H9 (cell line): ENCODE measurements at regions not wholly inside any gene's neighbourhood (a gene's known extent, or its start where the extent isn't known, plus 50 kb on each side); places are given as distances from the start of the nearest gene placed in this dataset.
"Not testable (repeated sequence)": the region's sequence is repeated elsewhere in the genome, so short reads cannot be mapped to it uniquely, and the experiment has no call there.

ENCODE experiments used
- DNase-seq: peaks from one replicate; pipeline ENCODE4 v3.0.0-alpha.2; 2017
- H2AFZ ChIP-seq: one replicate; pipeline ENCODE4 v1.6.1; 2013; ENCODE audit warnings: mild to moderate bottlenecking, low read length, control low read depth, moderate library complexity
- H2AK5ac ChIP-seq: 2 replicates; pipeline ENCODE4 v1.6.1; 2013; ENCODE audit warnings: low read length, control low read depth, mixed read lengths; ENCODE audit not compliant: insufficient read length
- H2BK120ac ChIP-seq: one replicate; pipeline ENCODE4 v1.6.1; 2013; ENCODE audit warnings: low read depth, mild to moderate bottlenecking, low read length, control low read depth, inconsistent platforms; ENCODE audit not compliant: poor library complexity, severe bottlenecking
- H2BK12ac ChIP-seq: 2 replicates; pipeline ENCODE4 v1.6.1; 2013; ENCODE audit warnings: low read length, control low read depth, mixed read lengths, low read depth; ENCODE audit not compliant: insufficient read length
- H2BK15ac ChIP-seq: 2 replicates; pipeline ENCODE4 v1.6.1; 2013; ENCODE audit warnings: low read depth, low read length, control low read depth
- H2BK20ac ChIP-seq: one replicate; pipeline ENCODE4 v1.6.1; 2013; ENCODE audit warnings: low read depth, mild to moderate bottlenecking, low read length, control low read depth, inconsistent platforms; ENCODE audit not compliant: poor library complexity, severe bottlenecking
- H2BK5ac ChIP-seq: 2 replicates; pipeline ENCODE4 v1.6.1; 2013; ENCODE audit warnings: low read length, control low read depth, mixed read lengths; ENCODE audit not compliant: insufficient read length
- H3K14ac ChIP-seq: 2 replicates; pipeline ENCODE4 v1.6.1; 2013; ENCODE audit warnings: low read length, control low read depth; ENCODE audit not compliant: insufficient read depth
- H3K18ac ChIP-seq: 2 replicates; pipeline ENCODE4 v1.6.1; 2013; ENCODE audit warnings: low read depth, mild to moderate bottlenecking, mixed read lengths, low read length, control low read depth; ENCODE audit not compliant: insufficient read length
- H3K23ac ChIP-seq: 2 replicates; pipeline ENCODE4 v1.6.1; 2013; ENCODE audit warnings: low read length, control low read depth, mixed read lengths, low read depth; ENCODE audit not compliant: insufficient read length
- H3K23me2 ChIP-seq: 2 replicates; pipeline ENCODE4 v1.6.1; 2013; ENCODE audit warnings: low read depth, mild to moderate bottlenecking, mixed read lengths, low read length, control low read depth; ENCODE audit not compliant: insufficient read length, poor library complexity, severe bottlenecking
- H3K27ac ChIP-seq: 2 replicates; pipeline ENCODE4 v1.5.1; 2013; ENCODE audit warnings: low read length, control low read depth, mixed read lengths, low read depth; ENCODE audit not compliant: insufficient read length
- H3K27me3 ChIP-seq: 2 replicates; pipeline ENCODE4 v1.6.1; 2013; ENCODE audit warnings: low read length, control low read depth, inconsistent platforms; ENCODE audit not compliant: insufficient read depth
- H3K4ac ChIP-seq: 2 replicates; pipeline ENCODE4 v1.6.1; 2013; ENCODE audit warnings: low read depth, mild to moderate bottlenecking, control low read depth, inconsistent platforms, low read length, moderate library complexity
- H3K4me1 ChIP-seq: 2 replicates; pipeline ENCODE4 v1.6.1; 2013; ENCODE audit warnings: low read length, control low read depth, inconsistent platforms; ENCODE audit not compliant: insufficient read depth
- H3K4me2 ChIP-seq: 2 replicates; pipeline ENCODE4 v1.6.1; 2013; ENCODE audit warnings: low read length, control low read depth, mixed read lengths; ENCODE audit not compliant: insufficient read length, insufficient read depth
- H3K56ac ChIP-seq: 2 replicates; pipeline ENCODE4 v1.6.1; 2013; ENCODE audit warnings: low read depth, mild to moderate bottlenecking, mixed read lengths, low read length, control low read depth; ENCODE audit not compliant: insufficient read length
- H3K79me1 ChIP-seq: 2 replicates; pipeline ENCODE4 v1.6.1; 2013; ENCODE audit warnings: low read depth, mild to moderate bottlenecking, moderate library complexity, low read length, control low read depth, inconsistent platforms; ENCODE audit not compliant: insufficient read depth, poor library complexity, severe bottlenecking
- H3K79me2 ChIP-seq: 2 replicates; pipeline ENCODE4 v1.6.1; 2013; ENCODE audit warnings: low read length, control low read depth, inconsistent platforms; ENCODE audit not compliant: insufficient read depth
- H3K9ac ChIP-seq: 2 replicates; pipeline ENCODE4 v1.6.1; 2013; ENCODE audit warnings: low read length, control low read depth, mixed read lengths; ENCODE audit not compliant: insufficient read length; ENCODE audit errors: extremely low read depth
- H3K9me3 ChIP-seq: one replicate; pipeline ENCODE4 v1.6.1; 2013; ENCODE audit warnings: low read depth, low read length, inconsistent platforms; ENCODE audit not compliant: control insufficient read depth
- H3T11ph ChIP-seq: one replicate; pipeline ENCODE4 v1.6.1; 2013; ENCODE audit warnings: mild to moderate bottlenecking, low read length, control low read depth, inconsistent platforms
- H4K20me1 ChIP-seq: one replicate; pipeline ENCODE4 v1.6.1; 2013; ENCODE audit not compliant: control insufficient read depth, insufficient read length, insufficient read depth
- H4K5ac ChIP-seq: 2 replicates; pipeline ENCODE4 v1.6.1; 2013; ENCODE audit warnings: low read depth, mild to moderate bottlenecking, mixed read lengths, low read length, control low read depth; ENCODE audit not compliant: insufficient read length
- H4K8ac ChIP-seq: replicated peaks from 2 replicates; pipeline ENCODE4 v1.6.1; 2013; ENCODE audit warnings: low read length, control low read depth, mixed read lengths, low read depth; ENCODE audit not compliant: insufficient read length
- H4K91ac ChIP-seq: 2 replicates; pipeline ENCODE4 v1.6.1; 2013; ENCODE audit warnings: low read depth, mild to moderate bottlenecking, moderate library complexity, mixed read lengths, low read length, control low read depth; ENCODE audit not compliant: insufficient read length
- H3K27ac Mint-ChIP-seq, 3 experiments: 2 replicates in 2 of 3; 3 replicates in 1 of 3; pipeline ENCODE4 v1.8.0; 2020 to 2021; ENCODE audit warnings: mixed read lengths in 3 of 3, mild to moderate bottlenecking in 1 of 3, moderate library complexity in 1 of 3
- H3K27me3 Mint-ChIP-seq: 2 replicates; pipeline ENCODE4 v1.8.0; 2021; ENCODE audit warnings: low read depth, mild to moderate bottlenecking, moderate library complexity, mixed read lengths
- H3K36me3 Mint-ChIP-seq, 3 experiments: 2 replicates in 2 of 3; 3 replicates in 1 of 3; pipeline ENCODE4 v1.8.0; 2020 to 2021; ENCODE audit warnings: low read depth in 3 of 3, mixed read lengths in 3 of 3; ENCODE audit not compliant: insufficient read depth in 1 of 3
- H3K4me1 Mint-ChIP-seq, 2 experiments: 2 replicates each; pipeline ENCODE4 v1.8.0; 2020; ENCODE audit warnings: mixed read lengths in 2 of 2
- H3K4me3 Mint-ChIP-seq, 2 experiments: 2 replicates in 1 of 2; 3 replicates in 1 of 2; pipeline ENCODE4 v1.8.0; 2020 to 2021; ENCODE audit warnings: mild to moderate bottlenecking in 2 of 2, mixed read lengths in 2 of 2, moderate library complexity in 1 of 2
- H3K9me3 Mint-ChIP-seq, 2 experiments: 2 replicates in 1 of 2; 3 replicates in 1 of 2; pipeline ENCODE4 v1.8.0; 2020; ENCODE audit warnings: mild to moderate bottlenecking in 2 of 2, mixed read lengths in 2 of 2, moderate library complexity in 1 of 2
- WGBS: extraction: QIAGEN DNeasy Blood & Tissue Kit; methylation state at CpG from one replicate; pipeline ENCODE4 v1.1.7; 2013; ENCODE audit warnings: missing lambda C conversion rate, low lambda C conversion rate, mixed read lengths; ENCODE audit not compliant: insufficient read length; ENCODE audit errors: extremely low coverage; 5-methylcytosine and 5-hydroxymethylcytosine counted together

DNA sequence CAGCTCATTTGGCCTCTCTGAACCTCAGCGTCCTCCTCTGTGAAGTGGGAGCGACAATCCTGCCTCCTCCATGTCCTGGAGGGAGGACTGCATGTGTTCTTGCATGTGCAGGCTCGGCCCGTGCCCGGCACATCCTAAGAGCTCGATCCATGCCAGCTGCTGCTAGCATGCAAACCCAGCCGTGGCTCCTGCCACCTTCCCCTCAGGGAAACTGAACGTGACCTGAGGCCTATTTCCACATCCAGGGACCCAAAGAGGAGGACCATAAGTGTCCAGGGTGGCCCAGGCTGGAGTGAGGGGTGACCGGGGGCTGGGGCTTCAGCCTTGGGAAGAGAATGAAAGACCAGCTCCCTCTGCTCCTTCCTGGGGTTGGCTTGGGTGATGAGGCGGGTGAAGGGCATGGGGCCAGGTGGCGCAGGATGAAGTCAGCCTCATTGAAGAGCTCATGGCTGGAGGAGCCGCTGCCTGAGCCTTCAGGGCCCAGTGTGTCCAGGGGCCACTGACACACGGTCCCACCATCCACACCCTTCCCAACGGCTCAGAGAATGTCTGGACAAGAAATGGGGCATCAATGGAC, 115.7 kb upstream of the AKAP13 start:
- not testable (repeated sequence) for H3K18ac ChIP-seq, H3K14ac ChIP-seq, H3K23me2 ChIP-seq, H3K4me2 ChIP-seq, H3K4ac ChIP-seq, H3K4me1 Mint-ChIP-seq, H3K56ac ChIP-seq, H3K79me2 ChIP-seq, H4K91ac ChIP-seq, H3K9me3 Mint-ChIP-seq, H3K4me3 Mint-ChIP-seq, H2AFZ ChIP-seq, H3T11ph ChIP-seq, H2BK120ac ChIP-seq, H3K4me1 ChIP-seq, H4K8ac ChIP-seq, H3K27me3 ChIP-seq, H3K27ac ChIP-seq, H2BK5ac ChIP-seq, H3K9ac ChIP-seq, H4K5ac ChIP-seq, H3K27me3 Mint-ChIP-seq, H2BK15ac ChIP-seq, H4K20me1 ChIP-seq, H3K9me3 ChIP-seq, H3K36me3 Mint-ChIP-seq, H3K27ac Mint-ChIP-seq, H3K23ac ChIP-seq, H2AK5ac ChIP-seq, H2BK12ac ChIP-seq, H2BK20ac ChIP-seq, H3K79me1 ChIP-seq, DNase-seq
- no CpG with 5 or more reads among the region's 14 CpGs for WGBS

- H3K4ac ChIP-seq, H4K8ac ChIP-seq, H3K9me3 ChIP-seq, H2AK5ac ChIP-seq, H3T11ph ChIP-seq, H2BK12ac ChIP-seq, H3K79me2 ChIP-seq, H4K91ac ChIP-seq, H3K14ac ChIP-seq, H3K4me3 Mint-ChIP-seq, H3K27ac ChIP-seq, H3K27me3 Mint-ChIP-seq, H3K9ac ChIP-seq, H2BK15ac ChIP-seq, H2BK120ac ChIP-seq, H3K79me1 ChIP-seq, H3K18ac ChIP-seq, H3K23me2 ChIP-seq, H2AFZ ChIP-seq, H3K9me3 Mint-ChIP-seq, H3K27ac Mint-ChIP-seq, DNase-seq, H3K56ac ChIP-seq, H3K4me1 Mint-ChIP-seq, H3K27me3 ChIP-seq, H2BK5ac ChIP-seq, H3K36me3 Mint-ChIP-seq, H3K4me1 ChIP-seq, H4K20me1 ChIP-seq, H3K23ac ChIP-seq, H2BK20ac ChIP-seq, H4K5ac ChIP-seq, H3K4me2 ChIP-seq: not testable (repeated sequence)
- no CpG with 5 or more reads among the region's 24 CpGs for WGBS
These were observed 113.1 kb upstream of the AKAP13 start for GRCh38 chr15:85267158-85267857.
